ENCODE measurements at regions not wholly inside any gene's neighbourhood (a gene's known extent, or its start where the extent isn't known, plus 50 kb on each side); places are given as distances from the start of the nearest gene placed in this dataset.

DNA sequence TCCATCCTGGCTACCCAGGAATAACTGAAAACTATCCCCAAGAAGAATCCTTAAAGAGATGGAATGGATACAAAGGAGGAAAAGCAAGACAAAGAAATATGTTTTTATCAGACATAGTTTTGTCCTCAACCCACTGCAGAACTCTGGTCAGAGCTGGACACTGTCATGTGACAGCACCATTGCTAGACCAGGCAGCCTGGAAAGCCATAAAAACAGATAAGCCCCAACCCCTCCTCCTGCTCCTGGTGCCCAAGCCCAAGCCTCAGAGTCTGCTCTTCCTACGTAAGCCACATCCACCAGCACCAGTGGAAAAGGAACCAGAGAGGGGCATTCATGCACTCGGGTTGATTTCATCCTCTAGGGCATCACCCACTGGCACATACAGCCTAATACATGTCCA is 116.9 kb downstream of the TRIM29 start:
- no peak for TF ChIP-seq YY1 (IDR thresholded peaks at IDR 0.05)
- TF ChIP-seq CTCF (IDR thresholded peaks at IDR 0.05; ENCODE audit: low read depth, low read length, missing input control): no peak
- TF ChIP-seq RXRA (IDR thresholded peaks at IDR 0.05): no peak
- TF ChIP-seq GABPA (IDR thresholded peaks at IDR 0.05 in 1 of 2, conservative IDR thresholded peaks at IDR 0.05 in 1 of 2): no peak
- no peak for TF ChIP-seq MAX (IDR thresholded peaks at IDR 0.05)
- no peak for TF ChIP-seq JUND (IDR thresholded peaks at IDR 0.05)
- no peak for TF ChIP-seq HNF4A (conservative IDR thresholded peaks at IDR 0.05)
- TF ChIP-seq RAD21 (IDR thresholded peaks at IDR 0.05): no peak
- no peak for TF ChIP-seq ATF3 (IDR thresholded peaks at IDR 0.05)
- no peak for TF ChIP-seq FOXA1 (IDR thresholded peaks at IDR 0.05)
- no peak for TF ChIP-seq SP1 (IDR thresholded peaks at IDR 0.05)

All from liver (tissue), 3 donors.